BLaER1 treated with 17β-estradiol and CSF1 and Interleukin-3, amounts not matched to agents 10 nM and 100 nM (cell line): ENCODE measurements at regions not wholly inside any gene's neighbourhood (a gene's known extent, or its start where the extent isn't known, plus 50 kb on each side); places are given as distances from the start of the nearest gene placed in this dataset.

Experiments
- H3K27ac ChIP-seq, 11 experiments: shearing (Covaris generic); formaldehyde crosslinking; 2 replicates each; pipeline ENCODE4 v1.8.1; 2022
- H3K27me3 ChIP-seq, 11 experiments: shearing (Covaris generic); formaldehyde crosslinking; 2 replicates each; pipeline ENCODE4 v1.8.1; 2022
- H3K36me3 ChIP-seq, 11 experiments: shearing (Covaris generic); formaldehyde crosslinking; 2 replicates each; pipeline ENCODE4 v1.8.1; 2022
- H3K4me1 ChIP-seq, 10 experiments: shearing (Covaris generic); formaldehyde crosslinking; 2 replicates each; pipeline ENCODE4 v1.8.1; 2022
- H3K4me2 ChIP-seq, 11 experiments: shearing (Covaris generic); formaldehyde crosslinking; 2 replicates each; pipeline ENCODE4 v1.8.1; 2022
- H3K4me3 ChIP-seq, 10 experiments: shearing (Covaris generic); formaldehyde crosslinking; 2 replicates each; pipeline ENCODE4 v1.8.1; 2022
- H3K9ac ChIP-seq, 11 experiments: shearing (Covaris generic); formaldehyde crosslinking; 2 replicates each; pipeline ENCODE4 v1.8.1; 2022
- H3K9me3 ChIP-seq, 11 experiments: shearing (Covaris generic); formaldehyde crosslinking; replicated peaks in 1 of 11; 2 replicates each; pipeline ENCODE4 v1.8.1; 2022
- H4K20me1 ChIP-seq, 11 experiments: shearing (Covaris generic); formaldehyde crosslinking; 2 replicates each; pipeline ENCODE4 v1.8.1; 2022
- Cebpa-rat ChIP-seq, 11 experiments: shearing (Covaris generic); IDR thresholded peaks; 2 replicates each; pipeline ENCODE4 v1.8.1; 2022

GRCh38 chr1:193411714-193412113, 225.3 kb upstream of the B3GALT2 start:
- Histone ChIP-seq H3K4me3 (no peak overlapping the region), H3K9ac (no peak overlapping the region), H3K27me3 (no peaks in the 10 kb centered on the region), H3K27ac (no peak overlapping the region), H4K20me1 (no peaks in the 10 kb centered on the region), H3K9me3 (no peaks in the 10 kb centered on the region), H3K36me3 (no peaks in the 10 kb centered on the region), H3K4me1 (peaks cover 0 to 12% (median 0%) of the 10 kb centered on the region in 10 experiments; a peak in 3 of 20 replicates), H3K4me2 (peak overlapping the region in 4 of 11 experiments; percentile 3 to 36 (median 18); a peak in 4 of 22 replicates)
- no peak for TF ChIP-seq Cebpa-rat (IDR thresholded peaks at IDR 0.05)

- Histone ChIP-seq H3K27me3 (no peaks in the 10 kb centered on the region), H3K9me3 (no peaks in the 10 kb centered on the region), H3K27ac (no peak overlapping the region), H3K36me3 (no peaks in the 10 kb centered on the region), H3K9ac (no peak overlapping the region), H3K4me2 (no peak overlapping the region), H3K4me1 (peaks cover 0 to 12% (median 0%) of the 10 kb centered on the region in 10 experiments; a peak in 3 of 20 replicates), H3K4me3 (no peak overlapping the region), H4K20me1 (no peaks in the 10 kb centered on the region)
- TF ChIP-seq Cebpa-rat (IDR thresholded peaks at IDR 0.05): no peak
Measured at GRCh38 chr1:193411215-193411614, 224.8 kb upstream of the B3GALT2 start.

GRCh38 chr1:193408782-193409293, 222.4 kb upstream of the B3GALT2 start:
- Histone ChIP-seq H3K27me3 (no peaks in the 10 kb centered on the region), H3K4me2 (no peak overlapping the region), H3K27ac (no peak overlapping the region), H3K36me3 (no peaks in the 10 kb centered on the region), H3K4me3 (no peak overlapping the region), H3K9me3 (no peaks in the 10 kb centered on the region), H3K9ac (no peak overlapping the region), H3K4me1 (peaks cover 0 to 9% (median 0%) of the 10 kb centered on the region in 10 experiments; a peak in 3 of 20 replicates), H4K20me1 (no peaks in the 10 kb centered on the region)
- no peak for TF ChIP-seq Cebpa-rat (IDR thresholded peaks at IDR 0.05)

- H3K9me3 ChIP-seq: no peaks in the 10 kb centered on the region
- no peaks in the 10 kb centered on the region for H3K36me3 ChIP-seq
- H3K4me2 ChIP-seq: no peak overlapping the region
- no peak overlapping the region for H3K9ac ChIP-seq
- H3K27me3 ChIP-seq: no peaks in the 10 kb centered on the region
- no peak for TF ChIP-seq Cebpa-rat (IDR thresholded peaks at IDR 0.05)
- H3K27ac ChIP-seq: no peak overlapping the region
- no peaks in the 10 kb centered on the region for H4K20me1 ChIP-seq
- H3K4me1 ChIP-seq: peaks cover 0 to 6% (median 0%) of the 10 kb centered on the region in 10 experiments; a peak in 3 of 20 replicates
- no peak overlapping the region for H3K4me3 ChIP-seq
Measured at GRCh38 chr1:193406901-193407300, 220.5 kb upstream of the B3GALT2 start.

GRCh38 chr1:193404236-193404635, 217.8 kb upstream of the B3GALT2 start:
- Histone ChIP-seq H3K9ac (no peak overlapping the region), H3K4me1 (no peaks in the 10 kb centered on the region), H3K4me3 (no peak overlapping the region), H3K9me3 (no peaks in the 10 kb centered on the region), H4K20me1 (no peaks in the 10 kb centered on the region), H3K27me3 (no peaks in the 10 kb centered on the region), H3K4me2 (no peak overlapping the region), H3K27ac (no peak overlapping the region), H3K36me3 (no peaks in the 10 kb centered on the region)
- TF ChIP-seq Cebpa-rat (IDR thresholded peaks at IDR 0.05): no peak

GRCh38 chr1:193402977-193403376, 216.6 kb upstream of the B3GALT2 start:
- no peak overlapping the region for H3K27ac ChIP-seq
- no peak overlapping the region for H3K4me2 ChIP-seq
- TF ChIP-seq Cebpa-rat (IDR thresholded peaks at IDR 0.05): no peak
- no peaks in the 10 kb centered on the region for H3K27me3 ChIP-seq
- H4K20me1 ChIP-seq: no peaks in the 10 kb centered on the region
- H3K4me3 ChIP-seq: no peak overlapping the region
- no peaks in the 10 kb centered on the region for H3K4me1 ChIP-seq
- no peak overlapping the region for H3K9ac ChIP-seq
- no peaks in the 10 kb centered on the region for H3K36me3 ChIP-seq
- H3K9me3 ChIP-seq: no peaks in the 10 kb centered on the region

- Histone ChIP-seq H4K20me1 (no peaks in the 10 kb centered on the region), H3K4me1 (no peaks in the 10 kb centered on the region)
- no peak for TF ChIP-seq Cebpa-rat (IDR thresholded peaks at IDR 0.05)
Measured at GRCh38 chr1:193402037-193402436, 215.6 kb upstream of the B3GALT2 start.

GRCh38 chr1:193394336-193394735, 207.9 kb upstream of the B3GALT2 start:
- Histone ChIP-seq H3K4me2 (no peak overlapping the region), H3K4me3 (no peak overlapping the region), H4K20me1 (no peaks in the 10 kb centered on the region), H3K36me3 (no peaks in the 10 kb centered on the region), H3K9ac (no peak overlapping the region), H3K9me3 (no peaks in the 10 kb centered on the region), H3K27ac (no peak overlapping the region), H3K27me3 (no peaks in the 10 kb centered on the region), H3K4me1 (no peaks in the 10 kb centered on the region)
- TF ChIP-seq Cebpa-rat (IDR thresholded peaks at IDR 0.05): no peak

More at GRCh38 chr1:193402037-193402436, 215.6 kb upstream of the B3GALT2 start:
- H3K9me3 ChIP-seq: no peaks in the 10 kb centered on the region
- no peak overlapping the region for H3K27ac ChIP-seq
- H3K4me2 ChIP-seq: no peak overlapping the region
- no peak overlapping the region for H3K9ac ChIP-seq
- no peaks in the 10 kb centered on the region for H3K27me3 ChIP-seq
- H3K36me3 ChIP-seq: no peaks in the 10 kb centered on the region
- no peak overlapping the region for H3K4me3 ChIP-seq

GRCh38 chr1:193392686-193393085, 206.3 kb upstream of the B3GALT2 start:
- H3K9ac ChIP-seq: no peak overlapping the region
- H4K20me1 ChIP-seq: no peaks in the 10 kb centered on the region
- no peaks in the 10 kb centered on the region for H3K36me3 ChIP-seq
- H3K4me1 ChIP-seq: no peaks in the 10 kb centered on the region
- H3K9me3 ChIP-seq: no peaks in the 10 kb centered on the region; a peak in 1 of 22 replicates
- no peak overlapping the region for H3K4me2 ChIP-seq
- H3K27me3 ChIP-seq: no peaks in the 10 kb centered on the region
- H3K4me3 ChIP-seq: no peak overlapping the region
- no peak overlapping the region for H3K27ac ChIP-seq
- TF ChIP-seq Cebpa-rat (IDR thresholded peaks at IDR 0.05): no peak

GRCh38 chr1:193388683-193389082, 202.3 kb upstream of the B3GALT2 start:
- H3K9me3 ChIP-seq: no peaks in the 10 kb centered on the region; a peak in 1 of 22 replicates
- no peak for TF ChIP-seq Cebpa-rat (IDR thresholded peaks at IDR 0.05)
- H3K27me3 ChIP-seq: no peaks in the 10 kb centered on the region

More at GRCh38 chr1:193388683-193389082, 202.3 kb upstream of the B3GALT2 start:
- H3K4me1 ChIP-seq: no peaks in the 10 kb centered on the region
- H3K4me3 ChIP-seq: no peak overlapping the region
- H3K36me3 ChIP-seq: no peaks in the 10 kb centered on the region
- H3K27ac ChIP-seq: no peak overlapping the region
- H4K20me1 ChIP-seq: no peaks in the 10 kb centered on the region
- H3K4me2 ChIP-seq: no peak overlapping the region
- no peak overlapping the region for H3K9ac ChIP-seq
